HG02759 (cell line): ENCODE measurements at regions not wholly inside any gene's neighbourhood (a gene's known extent, or its start where the extent isn't known, plus 50 kb on each side); places are given as distances from the start of the nearest gene placed in this dataset.

Source experiments
- ATAC-seq: cut with Tn5 transposase; IDR thresholded peaks from one replicate; pipeline ENCODE4 v1.9.1; 2021; ENCODE audit warnings: mild to moderate bottlenecking, moderate library complexity; ENCODE audit not compliant: unreplicated experiment

- ATAC-seq = no peak
Measured at GRCh38 chr1:115428256-115428655, 90.2 kb upstream of the NGF start.

- ATAC-seq = no peak
Measured at GRCh38 chr1:115426956-115427355, 88.9 kb upstream of the NGF start.

- no peak for ATAC-seq
Measured at GRCh38 chr1:115426231-115426771, 88.3 kb upstream of the NGF start.

- ATAC-seq = no peak
Measured at GRCh38 chr1:115425442-115425841, 87.4 kb upstream of the NGF start.

GRCh38 chr1:115423776-115424175 is 85.7 kb upstream of the NGF start:
- ATAC-seq = no peak

GRCh38 chr1:115419571-115419970 is 81.5 kb upstream of the NGF start:
- ATAC-seq = no peak

GRCh38 chr1:115413621-115414020 is 75.6 kb upstream of the NGF start:
- ATAC-seq = no peak

GRCh38 chr1:115413208-115413607 is 75.2 kb upstream of the NGF start:
- no peak for ATAC-seq

GRCh38 chr1:115412733-115413132 is 74.7 kb upstream of the NGF start:
- ATAC-seq = no peak

- no peak for ATAC-seq
Measured at GRCh38 chr1:115412286-115412685, 74.2 kb upstream of the NGF start.

GRCh38 chr1:115411371-115412063 is 73.5 kb upstream of the NGF start:
- ATAC-seq = no peak

- no peak for ATAC-seq
Measured at GRCh38 chr1:115409094-115410015, 71.3 kb upstream of the NGF start.

GRCh38 chr1:115408533-115408932 is 70.5 kb upstream of the NGF start:
- ATAC-seq = no peak

GRCh38 chr1:115404911-115405310 is 66.9 kb upstream of the NGF start:
- no peak for ATAC-seq

GRCh38 chr1:115402753-115403184 is 64.7 kb upstream of the NGF start:
- no peak for ATAC-seq

GRCh38 chr1:115401676-115402075 is 63.6 kb upstream of the NGF start:
- no peak for ATAC-seq

GRCh38 chr1:115400891-115401290 is 62.8 kb upstream of the NGF start:
- ATAC-seq = no peak

GRCh38 chr1:115400426-115400825 is 62.4 kb upstream of the NGF start:
- no peak for ATAC-seq

GRCh38 chr1:115398745-115399144 is 60.7 kb upstream of the NGF start:
- ATAC-seq = no peak
